WTC11 (cell line): ENCODE measurements at regions not wholly inside any gene's neighbourhood (a gene's known extent, or its start where the extent isn't known, plus 50 kb on each side); places are given as distances from the start of the nearest gene placed in this dataset.

ENCODE experiments used
- ATAC-seq: fragments of 200-7000 bp; cut with Tn5 transposase; 2 replicates; pipeline ENCODE4 v1.10.0; 2021; ENCODE audit warnings: mild to moderate bottlenecking, moderate library complexity
- CTCF ChIA-PET: fragments of 300-600 bp; sonication (Branson Sonifier 250); formaldehyde crosslinking; loops from one replicate; lab custom pipeline; 2021; ENCODE audit warnings: antibody characterized with exemption; lab: Charles Lee
- POLR2A ChIA-PET: fragments of 350-600 bp; sonication (Branson Sonifier 250); formaldehyde crosslinking; loops from one replicate; lab custom pipeline; 2021; ENCODE audit warnings: antibody characterized with exemption; lab: Charles Lee
- DNase-seq: peaks from one replicate; pipeline ENCODE4 v3.0.0; 2021; ENCODE audit warnings: low spot score
- H3K27ac Mint-ChIP-seq: 2 replicates; pipeline ENCODE4 v1.8.0; 2021; ENCODE audit warnings: mixed read lengths
- H3K27me3 Mint-ChIP-seq: 2 replicates; pipeline ENCODE4 v1.8.0; 2021; ENCODE audit warnings: low read depth, mild to moderate bottlenecking, moderate library complexity, mixed read lengths
- H3K36me3 Mint-ChIP-seq: 2 replicates; pipeline ENCODE4 v1.8.0; 2021; ENCODE audit warnings: mixed read lengths
- H3K4me1 Mint-ChIP-seq: 2 replicates; pipeline ENCODE4 v1.8.0; 2022; ENCODE audit warnings: mixed read lengths
- H3K4me3 Mint-ChIP-seq: 2 replicates; pipeline ENCODE4 v1.8.0; 2021; ENCODE audit warnings: mild to moderate bottlenecking, moderate library complexity, mixed read lengths
- H3K9me3 Mint-ChIP-seq: 2 replicates; pipeline ENCODE4 v1.8.0; 2021; ENCODE audit warnings: mixed read lengths
- ATF1 ChIP-seq: sonication (generic); formaldehyde crosslinking; IDR thresholded peaks from 2 replicates; pipeline ENCODE4 v1.8.1; 2023; ENCODE audit warnings: mild to moderate bottlenecking, moderate library complexity, missing genetic modification reagents
- CBFB ChIP-seq: sonication (generic); formaldehyde crosslinking; IDR thresholded peaks from 2 replicates; pipeline ENCODE4 v1.8.1; 2022; ENCODE audit warnings: mild to moderate bottlenecking, low read depth, missing genetic modification reagents
- ESRRA ChIP-seq: sonication (generic); formaldehyde crosslinking; IDR thresholded peaks from 2 replicates; pipeline ENCODE4 v1.8.1; 2022; ENCODE audit warnings: mild to moderate bottlenecking, missing genetic modification reagents, borderline replicate concordance
- FOXK1 ChIP-seq: sonication (generic); formaldehyde crosslinking; IDR thresholded peaks from 2 replicates; pipeline ENCODE4 v1.8.0; 2022; ENCODE audit warnings: mild to moderate bottlenecking, moderate library complexity, missing genetic modification reagents
- FOXP4 ChIP-seq: sonication (generic); formaldehyde crosslinking; IDR thresholded peaks from 2 replicates; pipeline ENCODE4 v1.8.0; 2022; ENCODE audit warnings: mild to moderate bottlenecking, missing genetic modification reagents
- IRF2 ChIP-seq: sonication (generic); formaldehyde crosslinking; IDR thresholded peaks from 2 replicates; pipeline ENCODE4 v1.8.0; 2022; ENCODE audit warnings: low read depth, missing genetic modification reagents, borderline replicate concordance
- NR3C1 ChIP-seq: sonication (generic); formaldehyde crosslinking; conservative IDR thresholded peaks from 2 replicates; pipeline ENCODE4 v1.8.1; 2023; ENCODE audit warnings: low read depth, mild to moderate bottlenecking, missing genetic modification reagents
- PRDM15 ChIP-seq: sonication (generic); formaldehyde crosslinking; IDR thresholded peaks from 2 replicates; pipeline ENCODE4 v1.8.0; 2022; ENCODE audit warnings: missing genetic modification reagents
- PRRX2 ChIP-seq: fragments of 250-450 bp; sonication (Bioruptor Pico); IDR thresholded peaks from 2 replicates; pipeline ENCODE4 v1.8.0; 2021; ENCODE audit warnings: mild to moderate bottlenecking
- SMAD3 ChIP-seq: sonication (generic); formaldehyde crosslinking; IDR thresholded peaks from 2 replicates; pipeline ENCODE4 v1.8.0; 2022; ENCODE audit warnings: missing genetic modification reagents, mild to moderate bottlenecking, borderline replicate concordance
- STAT6 ChIP-seq: sonication (generic); formaldehyde crosslinking; conservative IDR thresholded peaks from 2 replicates; pipeline ENCODE4 v1.8.1; 2023; ENCODE audit warnings: mild to moderate bottlenecking, low read depth, missing genetic modification reagents, moderate library complexity
- TEAD4 ChIP-seq: sonication (generic); formaldehyde crosslinking; IDR thresholded peaks from 2 replicates; pipeline ENCODE4 v1.8.0; 2022; ENCODE audit warnings: mild to moderate bottlenecking, missing genetic modification reagents
- TP53 ChIP-seq: sonication (generic); formaldehyde crosslinking; IDR thresholded peaks from 2 replicates; pipeline ENCODE4 v1.8.1; 2023; ENCODE audit warnings: mild to moderate bottlenecking, missing genetic modification reagents
- ZNF121 ChIP-seq: sonication (generic); formaldehyde crosslinking; IDR thresholded peaks from 2 replicates; pipeline ENCODE4 v1.8.0; 2023; ENCODE audit warnings: missing genetic modification reagents
- ZNF317 ChIP-seq: sonication (generic); formaldehyde crosslinking; IDR thresholded peaks from 2 replicates; pipeline ENCODE4 v1.8.1; 2023; ENCODE audit warnings: low read depth, mild to moderate bottlenecking, moderate library complexity, missing genetic modification reagents, borderline replicate concordance
- ZNF396 ChIP-seq: fragments of 250-450 bp; sonication (Bioruptor Pico); IDR thresholded peaks from 2 replicates; pipeline ENCODE4 v1.8.0; 2021; ENCODE audit warnings: mild to moderate bottlenecking, moderate library complexity, borderline replicate concordance
- ZNF416 ChIP-seq: fragments of 250-450 bp; sonication (Bioruptor Pico); IDR thresholded peaks from 2 replicates; pipeline ENCODE4 v1.9.0; 2021; ENCODE audit warnings: mild to moderate bottlenecking, inconsistent platforms
- ZNF671 ChIP-seq: fragments of 250-450 bp; sonication (Bioruptor Pico); IDR thresholded peaks from 2 replicates; pipeline ENCODE4 v1.8.0; 2021; ENCODE audit warnings: mild to moderate bottlenecking
- ZSCAN18 ChIP-seq: fragments of 250-450 bp; sonication (Bioruptor Pico); IDR thresholded peaks from 2 replicates; pipeline ENCODE4 v2.1.2; 2022; ENCODE audit warnings: mild to moderate bottlenecking, moderate library complexity
- TF ChIP-seq, protein P1 (sequence below): sonication (generic); formaldehyde crosslinking; IDR thresholded peaks from 2 replicates; pipeline ENCODE4 v1.8.0; 2023; ENCODE audit warnings: mild to moderate bottlenecking, missing genetic modification reagents
- TF ChIP-seq, protein P2 (sequence below): sonication (generic); formaldehyde crosslinking; conservative IDR thresholded peaks from 2 replicates; pipeline ENCODE4 v1.8.1; 2022; ENCODE audit warnings: mild to moderate bottlenecking, missing genetic modification reagents

- Mint-ChIP-seq H3K4me3 (no peak overlapping the region), H3K9me3 (peaks cover 5% of the 10 kb centered on the region), H3K36me3 (no peaks in the 10 kb centered on the region), H3K27me3 (no peaks in the 10 kb centered on the region; the same call in 1 of the 2 replicates), H3K4me1 (peaks cover 5% of the 10 kb centered on the region; the same call in 1 of the 2 replicates), H3K27ac (no peak overlapping the region)
- DNase-seq (no peak), ATAC-seq (no peak)
- no peak for TF ChIP-seq ZNF671 (CRISPR knock-in tag)
- no peak for TF ChIP-seq TEAD4 (CRISPR knock-in tag)
- no peak for TF ChIP-seq CBFB (CRISPR knock-in tag)
- TF ChIP-seq ZSCAN18 (CRISPR knock-in tag): no peak
- TF ChIP-seq, protein P1, sequence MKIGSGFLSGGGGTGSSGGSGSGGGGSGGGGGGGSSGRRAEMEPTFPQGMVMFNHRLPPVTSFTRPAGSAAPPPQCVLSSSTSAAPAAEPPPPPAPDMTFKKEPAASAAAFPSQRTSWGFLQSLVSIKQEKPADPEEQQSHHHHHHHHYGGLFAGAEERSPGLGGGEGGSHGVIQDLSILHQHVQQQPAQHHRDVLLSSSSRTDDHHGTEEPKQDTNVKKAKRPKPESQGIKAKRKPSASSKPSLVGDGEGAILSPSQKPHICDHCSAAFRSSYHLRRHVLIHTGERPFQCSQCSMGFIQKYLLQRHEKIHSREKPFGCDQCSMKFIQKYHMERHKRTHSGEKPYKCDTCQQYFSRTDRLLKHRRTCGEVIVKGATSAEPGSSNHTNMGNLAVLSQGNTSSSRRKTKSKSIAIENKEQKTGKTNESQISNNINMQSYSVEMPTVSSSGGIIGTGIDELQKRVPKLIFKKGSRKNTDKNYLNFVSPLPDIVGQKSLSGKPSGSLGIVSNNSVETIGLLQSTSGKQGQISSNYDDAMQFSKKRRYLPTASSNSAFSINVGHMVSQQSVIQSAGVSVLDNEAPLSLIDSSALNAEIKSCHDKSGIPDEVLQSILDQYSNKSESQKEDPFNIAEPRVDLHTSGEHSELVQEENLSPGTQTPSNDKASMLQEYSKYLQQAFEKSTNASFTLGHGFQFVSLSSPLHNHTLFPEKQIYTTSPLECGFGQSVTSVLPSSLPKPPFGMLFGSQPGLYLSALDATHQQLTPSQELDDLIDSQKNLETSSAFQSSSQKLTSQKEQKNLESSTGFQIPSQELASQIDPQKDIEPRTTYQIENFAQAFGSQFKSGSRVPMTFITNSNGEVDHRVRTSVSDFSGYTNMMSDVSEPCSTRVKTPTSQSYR (CRISPR knock-in tag): no peak
- no peak for TF ChIP-seq STAT6 (CRISPR knock-in tag)
- TF ChIP-seq ZNF317 (CRISPR knock-in tag): no peak
- no peak for TF ChIP-seq NR3C1 (CRISPR knock-in tag)
- no peak for TF ChIP-seq PRRX2 (CRISPR knock-in tag)
- TF ChIP-seq, protein P2, sequence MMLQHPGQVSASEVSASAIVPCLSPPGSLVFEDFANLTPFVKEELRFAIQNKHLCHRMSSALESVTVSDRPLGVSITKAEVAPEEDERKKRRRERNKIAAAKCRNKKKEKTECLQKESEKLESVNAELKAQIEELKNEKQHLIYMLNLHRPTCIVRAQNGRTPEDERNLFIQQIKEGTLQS (CRISPR knock-in tag): no peak
- POLR2A ChIA-PET: no interaction called here
- CTCF ChIA-PET: no interaction called here
These were observed 1084.9 kb downstream of the TBC1D22A start for GRCh38 chr22:47847131-47847890.

- ChIA-PET CTCF (no interaction called here), POLR2A (no interaction called here)
- no peak for DNase-seq
- no peak for TF ChIP-seq ATF1
- TF ChIP-seq SMAD3: no peak
- TF ChIP-seq ZNF396: no peak
- no peak for TF ChIP-seq ZNF317 (CRISPR knock-in tag)
- no peak for TF ChIP-seq FOXP4 (CRISPR knock-in tag)
- TF ChIP-seq TP53 (CRISPR knock-in tag): no peak
- no peak for TF ChIP-seq FOXK1 (CRISPR knock-in tag)
- TF ChIP-seq, protein P2 (CRISPR knock-in tag): no peak
- TF ChIP-seq ZNF416 (CRISPR knock-in tag): no peak
- no peak for TF ChIP-seq IRF2 (CRISPR knock-in tag)
- TF ChIP-seq ESRRA (CRISPR knock-in tag): no peak
- TF ChIP-seq ZNF121: no peak
- TF ChIP-seq CBFB (CRISPR knock-in tag): no peak
- no peak for TF ChIP-seq PRDM15 (CRISPR knock-in tag)
- Mint-ChIP-seq H3K4me3 (no peak overlapping the region), H3K4me1 (peaks cover 5% of the 10 kb centered on the region; the same call in 1 of the 2 replicates), H3K9me3 (peaks cover 5% of the 10 kb centered on the region), H3K27ac (no peak overlapping the region), H3K36me3 (no peaks in the 10 kb centered on the region), H3K27me3 (no peaks in the 10 kb centered on the region; the same call in 1 of the 2 replicates)
- ATAC-seq: no peak
These were observed 1083.8 kb downstream of the TBC1D22A start for GRCh38 chr22:47846206-47846605.
